HL-60 (cell line): ENCODE measurements at regions not wholly inside any gene's neighbourhood (a gene's known extent, or its start where the extent isn't known, plus 50 kb on each side); places are given as distances from the start of the nearest gene placed in this dataset.

ENCODE experiments used
- DNase-seq, 2 experiments: peaks; one replicate each; pipeline ENCODE4 v3.0.0-alpha.2; 2010 to 2020; ENCODE audit warnings: low read depth in 1 of 2, low spot score in 1 of 2
- H3K27ac ChIP-seq: fragments of 250-450 bp; sonication (Bioruptor Pico); replicated peaks from 2 replicates; pipeline ENCODE4 v1.5.1; 2020; ENCODE audit warnings: mild to moderate bottlenecking, moderate library complexity
- H3K27me3 ChIP-seq: fragments of 250-450 bp; sonication (Bioruptor Pico); 2 replicates; pipeline ENCODE4 v1.5.1; 2021; ENCODE audit warnings: mild to moderate bottlenecking, moderate library complexity; ENCODE audit not compliant: insufficient read depth, poor library complexity, severe bottlenecking
- H3K4me3 ChIP-seq: replicated peaks from 2 replicates; pipeline ENCODE4 v1.5.1; 2011; ENCODE audit warnings: mild to moderate bottlenecking, control low read depth, low read length; ENCODE audit not compliant: insufficient read depth
- CTCF ChIP-seq: IDR thresholded peaks from one replicate; pipeline ENCODE4 v1.5.1; 2011; ENCODE audit warnings: low read length, control low read depth, inconsistent platforms; ENCODE audit not compliant: insufficient read depth
- GABPA ChIP-seq: IDR thresholded peaks from 2 replicates; pipeline ENCODE4 v1.6.1; 2012; ENCODE audit warnings: low read depth
- POLR2AphosphoS5 ChIP-seq: IDR thresholded peaks from 2 replicates; pipeline ENCODE4 v1.6.1; 2012; ENCODE audit warnings: low read depth
- REST ChIP-seq: IDR thresholded peaks from 2 replicates; pipeline ENCODE4 v1.6.1; 2012; ENCODE audit warnings: low read depth; ENCODE audit not compliant: insufficient replicate concordance
- SPI1 ChIP-seq: IDR thresholded peaks from 2 replicates; pipeline ENCODE4 v1.6.1; 2012; ENCODE audit warnings: low read depth, mild to moderate bottlenecking, borderline replicate concordance

DNA sequence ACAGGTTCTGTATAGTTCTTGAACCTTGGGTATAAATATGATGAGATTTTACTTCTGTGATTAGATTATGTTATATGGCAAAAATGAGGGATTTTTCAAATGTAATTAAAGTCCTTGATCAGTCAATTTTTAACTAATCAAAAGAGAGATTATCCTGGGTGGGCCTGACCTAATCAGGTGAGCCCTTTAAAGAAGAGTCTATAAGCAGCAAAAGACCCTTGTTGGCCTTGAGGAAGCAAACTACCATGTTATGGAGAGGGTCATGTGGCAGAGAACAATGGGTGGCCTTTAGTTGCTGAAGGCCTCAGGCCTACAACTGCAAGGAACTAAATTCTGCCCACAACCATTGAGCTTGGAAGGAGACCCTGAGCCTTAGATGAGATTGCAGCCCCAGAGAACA, 102.5 kb upstream of the RIPOR2 start:
- Histone ChIP-seq H3K27ac (no peak overlapping the region), H3K27me3 (peaks cover 2% of the 10 kb centered on the region), H3K4me3 (no peak overlapping the region)
- TF ChIP-seq SPI1 = no peak
- no peak for TF ChIP-seq GABPA
- TF ChIP-seq POLR2AphosphoS5 = no peak
- no peak for TF ChIP-seq CTCF
- no peak for TF ChIP-seq REST
- DNase-seq = no peak

GRCh38 chr6:25038999-25039398, 103.2 kb upstream of the RIPOR2 start:
- no peak overlapping the region for H3K27ac ChIP-seq
- peaks cover 2% of the 10 kb centered on the region for H3K27me3 ChIP-seq
- no peak overlapping the region for H3K4me3 ChIP-seq
- no peak for DNase-seq
- TF ChIP-seq SPI1 (no peak), POLR2AphosphoS5 (no peak), CTCF (no peak), REST (no peak), GABPA (no peak)

- TF ChIP-seq GABPA = no peak
- TF ChIP-seq SPI1 = no peak
- TF ChIP-seq REST = no peak
- TF ChIP-seq CTCF = no peak
- no peak for TF ChIP-seq POLR2AphosphoS5
- H3K27ac ChIP-seq = no peak overlapping the region
Observed at GRCh38 chr6:25041485-25042035, 105.8 kb upstream of the RIPOR2 start.

More at GRCh38 chr6:25041485-25042035, 105.8 kb upstream of the RIPOR2 start:
- Histone ChIP-seq H3K27me3 (no peaks in the 10 kb centered on the region), H3K4me3 (no peak overlapping the region)
- DNase-seq = no peak
